ENCODE measurements at regions not wholly inside any gene's neighbourhood (a gene's known extent, or its start where the extent isn't known, plus 50 kb on each side); places are given as distances from the start of the nearest gene placed in this dataset.
A peak's percentile ranks its signal among the peaks of the same experiment; 100 is the strongest.

DNA sequence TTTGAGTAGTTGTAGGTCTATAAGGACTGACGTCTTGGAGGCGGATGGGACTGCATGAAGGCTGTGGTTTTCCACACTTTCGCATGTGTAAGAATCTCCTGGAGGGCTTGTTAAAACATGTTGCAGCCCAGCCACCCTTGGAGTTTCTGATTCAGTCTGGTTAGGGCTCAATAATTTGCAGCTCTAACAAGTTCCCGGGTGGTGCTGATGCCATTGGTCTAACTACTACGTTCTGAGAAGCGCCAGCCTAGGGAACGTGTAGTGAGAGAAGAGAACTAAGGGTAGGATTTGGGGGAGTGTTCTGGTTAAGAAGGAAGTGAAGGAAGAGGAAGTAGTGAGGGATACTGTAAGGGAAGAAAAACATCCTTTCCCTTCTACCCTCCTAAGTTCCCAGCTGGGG, 138.9 kb downstream of the LARP7 start:
- Histone ChIP-seq H4K20me1 (ENCODE audit: control insufficient read depth, insufficient read depth, insufficient read length) (no peaks in the 10 kb centered on the region), H2AK5ac (ENCODE audit: insufficient read length, low read length) (no peak overlapping the region), H3K79me2 (ENCODE audit: insufficient read depth, low read length) (no peaks in the 10 kb centered on the region; the same call in 1 of the 2 replicates), H2AFZ (ENCODE audit: low read length) (no peak overlapping the region), H3K4me1 (ENCODE audit: insufficient read depth, low read length) (no peaks in the 10 kb centered on the region; the same call in 1 of the 2 replicates), H3K9ac (ENCODE audit: extremely low read depth, insufficient read length, low read length) (no peak overlapping the region), H3T11ph (ENCODE audit: low read length) (no peak overlapping the region), H3K56ac (ENCODE audit: insufficient read length, low read depth, low read length) (no peak overlapping the region), H2BK120ac (ENCODE audit: low read depth, low read length, poor library complexity, severe bottlenecking) (no peak overlapping the region), H3K27me3 (ENCODE audit: insufficient read depth, low read length) (no peaks in the 10 kb centered on the region), H3K79me1 (ENCODE audit: insufficient read depth, low read depth, low read length, poor library complexity, severe bottlenecking) (no peaks in the 10 kb centered on the region), H3K27ac (ENCODE audit: insufficient read length, low read depth, low read length) (no peak overlapping the region), H3K18ac (ENCODE audit: insufficient read length, low read depth, low read length) (no peak overlapping the region), H3K4ac (ENCODE audit: low read depth, low read length) (no peak overlapping the region), H4K5ac (ENCODE audit: insufficient read length, low read depth, low read length) (no peak overlapping the region), H4K91ac (ENCODE audit: insufficient read length, low read depth, low read length) (no peak overlapping the region), H2BK5ac (ENCODE audit: insufficient read length, low read length) (no peak overlapping the region), H2BK20ac (ENCODE audit: low read depth, low read length, poor library complexity, severe bottlenecking) (no peak overlapping the region), H3K14ac (ENCODE audit: insufficient read depth, low read length) (peak overlapping the region; percentile 63; the same call in 1 of the 2 replicates), H4K8ac (replicated peaks; ENCODE audit: insufficient read length, low read depth, low read length) (no peak overlapping the region), H3K23me2 (ENCODE audit: insufficient read length, low read depth, low read length, poor library complexity, severe bottlenecking) (no peaks in the 10 kb centered on the region), H3K4me2 (ENCODE audit: insufficient read depth, insufficient read length, low read length) (no peak overlapping the region), H3K23ac (ENCODE audit: insufficient read length, low read depth, low read length) (no peak overlapping the region), H2BK15ac (ENCODE audit: low read depth, low read length) (no peak overlapping the region), H2BK12ac (ENCODE audit: insufficient read length, low read depth, low read length) (no peak overlapping the region), H3K9me3 (ENCODE audit: control insufficient read depth, low read depth, low read length) (no peaks in the 10 kb centered on the region)
- DNase-seq = no peak
- Mint-ChIP-seq H3K36me3 (ENCODE audit: insufficient read depth in 1 of 3, low read depth in 3 of 3) (peaks cover 3 to 28% (median 18%) of the 10 kb centered on the region in 3 experiments; a peak in 6 of 7 replicates), H3K27ac (peak overlapping the region; percentile 38 to 61 (median 46); a peak in 6 of 7 replicates), H3K4me3 (no peak overlapping the region), H3K9me3 (no peaks in the 10 kb centered on the region; a peak in 1 of 5 replicates), H3K27me3 (ENCODE audit: low read depth) (no peaks in the 10 kb centered on the region), H3K4me1 (peaks cover 11 to 21% of the 10 kb centered on the region in 2 experiments)
- no CpG with 5 or more reads among the region's 7 CpGs for WGBS (ENCODE audit: extremely low coverage, insufficient read length, low lambda C conversion rate)
- TF ChIP-seq, protein P1, sequence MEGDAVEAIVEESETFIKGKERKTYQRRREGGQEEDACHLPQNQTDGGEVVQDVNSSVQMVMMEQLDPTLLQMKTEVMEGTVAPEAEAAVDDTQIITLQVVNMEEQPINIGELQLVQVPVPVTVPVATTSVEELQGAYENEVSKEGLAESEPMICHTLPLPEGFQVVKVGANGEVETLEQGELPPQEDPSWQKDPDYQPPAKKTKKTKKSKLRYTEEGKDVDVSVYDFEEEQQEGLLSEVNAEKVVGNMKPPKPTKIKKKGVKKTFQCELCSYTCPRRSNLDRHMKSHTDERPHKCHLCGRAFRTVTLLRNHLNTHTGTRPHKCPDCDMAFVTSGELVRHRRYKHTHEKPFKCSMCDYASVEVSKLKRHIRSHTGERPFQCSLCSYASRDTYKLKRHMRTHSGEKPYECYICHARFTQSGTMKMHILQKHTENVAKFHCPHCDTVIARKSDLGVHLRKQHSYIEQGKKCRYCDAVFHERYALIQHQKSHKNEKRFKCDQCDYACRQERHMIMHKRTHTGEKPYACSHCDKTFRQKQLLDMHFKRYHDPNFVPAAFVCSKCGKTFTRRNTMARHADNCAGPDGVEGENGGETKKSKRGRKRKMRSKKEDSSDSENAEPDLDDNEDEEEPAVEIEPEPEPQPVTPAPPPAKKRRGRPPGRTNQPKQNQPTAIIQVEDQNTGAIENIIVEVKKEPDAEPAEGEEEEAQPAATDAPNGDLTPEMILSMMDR (conservative IDR thresholded peaks at IDR 0.05) = no peak

Measured in H9 (cell line).